ENCODE measurements at regions not wholly inside any gene's neighbourhood (a gene's known extent, or its start where the extent isn't known, plus 50 kb on each side); places are given as distances from the start of the nearest gene placed in this dataset.

GRCh38 chr10:26952094-26952493 lies 91.3 kb upstream of the ABI1 start:
- no peak for DNase-seq (ENCODE audit: low spot score)
- no peak for TF ChIP-seq CTCF (IDR thresholded peaks at IDR 0.05; ENCODE audit: extremely low read depth, missing control alignments)

DNA sequence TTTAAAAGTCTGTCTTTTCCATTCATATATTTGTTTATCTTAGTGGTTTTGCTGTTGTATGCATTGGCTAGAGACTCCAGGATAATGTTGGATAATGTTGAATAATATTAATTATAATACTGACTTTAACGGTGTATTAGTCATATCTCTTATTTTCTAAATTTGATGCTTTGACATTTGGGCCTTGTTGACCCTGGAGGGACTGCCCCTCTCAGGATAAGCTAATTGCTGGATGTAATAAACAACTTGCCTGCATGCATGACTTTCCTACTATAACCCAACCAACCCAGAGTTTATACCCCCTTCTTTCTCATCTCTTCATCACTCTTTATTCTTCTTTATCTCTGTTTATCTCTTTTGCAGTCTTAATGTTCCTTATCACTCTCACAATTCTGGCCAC lies 90.9 kb upstream of the ABI1 start:
- TF ChIP-seq CTCF (IDR thresholded peaks at IDR 0.05; ENCODE audit: extremely low read depth, missing control alignments) = no peak

DNA sequence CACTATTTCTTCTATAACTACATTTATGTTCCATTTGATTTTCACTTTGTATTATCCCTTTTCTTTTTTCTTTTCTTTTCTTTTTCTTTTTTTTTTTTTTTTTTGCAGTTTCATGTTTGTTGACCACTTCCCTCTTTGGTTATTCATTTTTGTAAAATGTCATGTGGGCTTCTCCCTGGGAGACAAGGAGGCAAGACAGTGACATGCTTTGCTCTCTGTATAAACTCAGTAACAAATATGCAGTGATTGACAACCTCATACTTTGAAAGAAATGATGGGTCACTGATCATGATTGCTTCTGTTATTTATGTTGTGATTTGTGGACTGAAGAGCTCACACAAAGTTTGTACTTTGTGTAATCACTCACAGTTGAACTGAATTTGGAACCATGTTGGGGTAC lies 90.2 kb upstream of the ABI1 start:
- TF ChIP-seq CTCF (IDR thresholded peaks at IDR 0.05; ENCODE audit: extremely low read depth, missing control alignments) = no peak
- DNase-seq (ENCODE audit: low spot score) = peak; percentile 22

More for the DNA sequence above, 90.9 kb upstream of the ABI1 start:
- DNase-seq (ENCODE audit: low spot score) = no peak

DNA sequence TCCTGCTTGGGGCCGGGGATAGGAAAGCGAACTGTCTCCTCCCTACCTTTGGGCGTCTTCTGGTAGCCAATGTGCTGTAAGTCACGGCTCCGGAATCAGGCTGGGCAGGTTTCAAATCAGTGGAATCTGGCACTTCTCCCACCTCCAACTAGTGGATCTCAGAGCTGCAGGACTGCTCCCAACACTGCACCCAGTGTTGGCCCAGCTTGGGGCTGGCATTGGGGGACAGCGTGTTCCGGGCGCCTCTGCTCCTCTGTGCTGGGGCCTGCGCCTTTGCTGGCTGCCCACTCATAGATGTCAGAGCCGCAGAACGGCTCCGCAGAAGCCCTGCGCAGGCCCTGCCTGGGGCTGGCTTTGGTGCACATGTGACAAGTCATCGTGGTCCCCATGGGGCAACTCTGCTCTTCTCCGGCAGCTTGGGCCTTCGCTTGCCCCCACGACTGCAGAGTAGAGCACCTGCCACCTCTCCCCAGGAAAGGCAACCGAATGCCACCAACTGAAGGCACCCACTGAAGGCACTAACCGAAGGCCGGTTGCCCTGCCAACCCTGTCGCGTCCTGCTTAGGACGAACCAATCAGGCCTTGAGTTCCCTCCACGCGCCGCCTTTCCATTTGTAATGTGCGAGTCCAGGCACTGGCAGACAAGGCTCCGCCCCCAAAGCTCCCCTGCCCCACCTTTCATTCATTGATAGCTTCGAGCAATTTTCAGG lies 85.5 kb upstream of the ABI1 start:
- TF ChIP-seq CTCF (IDR thresholded peaks at IDR 0.05; ENCODE audit: extremely low read depth, missing control alignments) = no peak
- DNase-seq (ENCODE audit: low spot score) = no peak

GRCh38 chr10:26944261-26944882 lies 83.6 kb upstream of the ABI1 start:
- TF ChIP-seq CTCF (IDR thresholded peaks at IDR 0.05; ENCODE audit: extremely low read depth, missing control alignments) = no peak
- no peak for DNase-seq (ENCODE audit: low spot score)

GRCh38 chr10:26939962-26940354 lies 79.2 kb upstream of the ABI1 start:
- no peak for DNase-seq (ENCODE audit: low spot score)
- TF ChIP-seq CTCF (IDR thresholded peaks at IDR 0.05; ENCODE audit: extremely low read depth, missing control alignments) = no peak

DNA sequence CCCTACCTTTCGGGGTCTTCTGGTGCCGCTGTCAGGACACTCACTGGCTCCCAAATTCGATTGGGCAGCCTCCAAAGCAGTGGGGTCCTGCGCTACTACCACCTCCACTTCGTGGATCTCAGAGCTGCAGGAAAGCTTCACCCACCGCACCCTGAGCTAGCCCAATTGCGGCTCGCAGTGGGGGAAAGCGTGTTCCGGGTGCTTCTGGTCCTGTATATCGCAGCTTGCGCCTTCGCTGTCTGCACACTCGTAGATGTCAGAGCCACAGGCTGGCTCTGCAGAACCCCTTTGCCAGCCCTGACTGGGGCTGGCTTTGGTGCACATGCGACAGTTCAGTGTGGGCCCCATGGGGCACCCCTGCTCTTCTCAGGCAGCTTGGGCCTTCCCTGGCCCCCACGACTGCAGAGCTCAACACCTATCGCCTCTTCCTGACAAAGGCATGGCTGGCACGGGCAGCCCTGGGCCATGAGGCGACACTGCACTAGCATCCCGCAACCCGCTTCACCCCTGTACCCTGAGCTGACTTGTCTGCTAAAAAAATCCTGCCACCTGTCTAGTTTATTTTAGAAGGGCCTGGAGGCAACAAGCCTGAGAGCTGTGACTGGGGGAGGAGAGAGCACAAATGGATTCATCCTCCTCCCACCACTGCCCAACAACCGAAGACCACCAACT lies 78.7 kb upstream of the ABI1 start:
- no peak for DNase-seq (ENCODE audit: low spot score)
- TF ChIP-seq CTCF (IDR thresholded peaks at IDR 0.05; ENCODE audit: extremely low read depth, missing control alignments) = no peak

Measured in GM20000 (cell line).